NCI-H446 (cell line): ENCODE measurements at regions not wholly inside any gene's neighbourhood (a gene's known extent, or its start where the extent isn't known, plus 50 kb on each side); places are given as distances from the start of the nearest gene placed in this dataset.
"Not testable (repeated sequence)": the region's sequence is repeated elsewhere in the genome, so short reads cannot be mapped to it uniquely, and the experiment has no call there.

Experiments
- DNase-seq, 2 experiments: peaks; one replicate each; lab custom pipeline; 2025; lab: John Stamatoyannopoulos, UW

- DNase-seq: no peak
Measured at GRCh38 chr5:24264547-24264946, 380.2 kb downstream of the CDH10 start.

DNA sequence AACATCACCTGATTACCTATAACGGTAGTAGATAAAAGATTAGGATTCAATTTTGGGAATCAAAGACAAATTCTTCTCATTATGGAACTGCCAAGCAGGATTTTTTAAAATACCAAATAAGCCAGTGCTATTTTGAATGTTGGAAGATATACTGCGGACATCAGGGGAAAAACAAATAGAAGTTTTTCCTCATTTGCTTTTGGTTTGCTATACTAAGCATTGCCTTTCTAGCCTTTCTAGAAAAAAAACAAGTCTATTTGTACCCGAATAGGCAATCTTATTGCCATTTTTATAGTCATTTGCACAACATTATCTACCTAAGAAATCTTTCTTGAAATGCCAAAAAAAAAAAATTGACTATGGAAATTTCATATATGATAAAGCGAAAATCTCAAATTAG is 379.5 kb downstream of the CDH10 start:
- no peak for DNase-seq

GRCh38 chr5:24268482-24269056 is 376.2 kb downstream of the CDH10 start:
- no peak for DNase-seq

GRCh38 chr5:24271702-24272118 is 373.1 kb downstream of the CDH10 start:
- not testable (repeated sequence) for DNase-seq

DNA sequence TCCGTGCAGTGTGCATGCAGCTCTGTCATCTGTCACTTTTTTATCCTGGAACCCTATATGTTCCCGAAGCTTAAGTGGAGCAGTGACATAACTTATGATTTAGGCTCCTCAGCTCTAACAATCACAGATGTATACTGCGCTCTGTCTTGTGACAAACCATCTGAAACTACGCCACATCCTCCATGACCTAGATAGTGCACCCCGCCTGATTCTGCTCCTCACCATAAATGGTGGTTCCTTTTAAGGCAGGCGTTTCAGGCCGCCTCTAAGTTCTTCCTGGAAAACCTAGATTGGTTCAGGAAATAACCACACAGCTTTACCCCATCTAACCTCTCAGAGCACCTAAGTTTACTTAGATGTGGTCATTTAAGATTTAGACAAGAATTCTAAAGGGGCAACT is 372.0 kb downstream of the CDH10 start:
- no peak for DNase-seq

DNA sequence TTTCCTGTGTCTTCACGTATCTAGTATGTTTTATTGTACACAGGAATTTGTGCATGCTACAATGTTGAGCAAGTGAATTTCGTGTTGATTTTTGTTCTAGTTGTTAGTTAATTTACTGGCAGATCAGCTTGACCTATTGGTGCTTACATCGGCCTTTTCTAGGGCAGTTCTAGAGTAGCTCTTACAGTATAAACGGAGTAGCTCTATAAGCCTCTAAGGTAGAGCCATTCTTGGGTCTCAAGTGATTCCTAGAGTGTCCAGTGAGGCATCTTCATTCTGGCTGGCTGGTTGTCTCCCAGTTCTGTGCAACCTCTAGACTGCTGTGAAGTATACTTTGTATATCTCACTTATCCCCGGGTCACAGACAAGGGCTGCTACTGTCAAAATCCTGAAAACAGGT is 364.6 kb downstream of the CDH10 start:
- DNase-seq: no peak

DNA sequence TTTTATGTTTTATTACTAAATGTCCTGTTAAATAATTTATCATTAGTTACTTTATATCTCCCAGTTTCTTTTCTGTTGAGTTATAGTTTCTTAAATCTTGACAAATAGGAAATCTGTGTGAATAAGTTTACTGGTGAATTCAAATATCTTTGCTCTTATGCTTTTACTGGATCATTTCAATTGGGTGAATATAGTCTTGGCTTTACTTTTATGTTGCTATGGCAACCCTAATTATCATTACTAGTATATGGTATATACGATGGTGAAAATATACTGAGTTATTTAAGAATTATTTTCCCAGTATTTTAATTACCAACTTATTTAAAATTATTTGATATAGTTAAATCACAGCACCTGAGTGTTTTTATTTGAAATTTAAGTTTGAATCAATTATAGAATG is 363.0 kb downstream of the CDH10 start:
- no peak for DNase-seq

- DNase-seq: no peak
Measured at GRCh38 chr5:24289582-24290335, 355.0 kb downstream of the CDH10 start.

- no peak for DNase-seq
Measured at GRCh38 chr5:24290536-24290935, 354.2 kb downstream of the CDH10 start.

- no peak for DNase-seq
Measured at GRCh38 chr5:24291916-24292315, 352.9 kb downstream of the CDH10 start.

DNA sequence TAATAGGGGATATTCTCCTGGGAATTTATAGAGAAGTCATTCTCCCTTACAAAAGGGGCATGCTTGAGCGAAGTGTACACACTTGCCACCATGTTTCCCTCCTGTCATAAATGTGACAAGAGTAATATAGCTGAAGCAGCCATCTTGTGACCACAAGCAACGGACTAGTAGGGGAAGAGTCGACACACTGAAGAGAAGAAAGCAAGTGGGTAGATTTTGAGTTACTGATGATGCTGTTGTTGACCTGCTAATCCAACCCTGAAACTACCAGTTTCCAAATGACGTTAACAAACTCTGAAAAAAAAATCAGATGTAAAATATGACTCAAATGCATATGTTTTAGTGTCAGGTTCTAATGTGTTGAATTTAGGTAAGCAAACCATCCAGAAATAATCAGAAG is 350.4 kb downstream of the CDH10 start:
- no peak for DNase-seq

DNA sequence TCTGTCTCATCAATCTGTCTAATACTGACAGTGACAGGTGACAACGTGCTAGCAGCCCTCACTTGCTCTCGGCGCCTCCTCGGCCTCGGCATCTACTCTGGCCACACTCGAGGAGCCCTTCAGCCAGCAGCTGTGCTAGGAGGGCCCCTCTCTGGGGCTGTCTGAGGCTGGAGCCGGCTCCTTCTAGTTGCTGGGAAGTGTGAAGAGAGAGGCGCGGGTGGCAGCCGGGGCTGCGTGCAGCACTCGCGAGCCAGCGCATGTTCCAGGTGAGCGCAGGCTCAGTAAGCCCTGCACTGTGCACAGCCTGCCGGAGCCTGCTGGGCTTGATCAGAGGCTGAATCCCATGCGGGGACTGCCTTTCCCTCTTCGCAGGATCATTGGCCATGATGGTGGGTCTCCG is 330.7 kb downstream of the CDH10 start:
- no peak for DNase-seq

- no peak for DNase-seq
Measured at GRCh38 chr5:24320643-24321042, 324.1 kb downstream of the CDH10 start.

DNA sequence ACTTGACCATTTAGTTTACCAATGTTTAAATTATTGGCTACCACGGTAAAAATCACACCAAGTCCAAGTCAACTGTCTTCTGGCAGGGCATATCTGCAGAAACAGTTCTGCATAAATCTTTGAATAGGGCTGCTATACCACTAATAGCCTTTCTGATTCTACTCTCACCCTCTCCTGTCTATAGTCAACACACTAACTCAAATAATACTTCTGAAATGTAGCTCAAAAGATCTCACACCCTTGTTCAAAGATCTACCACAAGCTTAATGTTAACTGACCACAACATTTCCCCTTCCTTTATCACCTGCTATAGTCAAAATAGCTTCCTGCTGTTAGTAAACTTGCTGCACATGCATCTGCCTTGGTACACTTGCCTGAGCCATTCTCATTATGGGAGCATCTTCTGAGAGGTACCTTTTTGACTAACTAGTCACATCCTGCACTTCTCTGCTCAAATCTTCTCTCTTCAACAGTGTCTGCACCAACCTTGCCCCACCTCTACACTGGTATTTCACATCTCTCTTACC is 319.4 kb downstream of the CDH10 start:
- DNase-seq: no peak

GRCh38 chr5:24331531-24331930 is 313.2 kb downstream of the CDH10 start:
- DNase-seq: peak in 1 of 2 experiments; percentile 42

- peak in 1 of 2 experiments; percentile 16 for DNase-seq
Measured at GRCh38 chr5:24347158-24347557, 297.6 kb downstream of the CDH10 start.

DNA sequence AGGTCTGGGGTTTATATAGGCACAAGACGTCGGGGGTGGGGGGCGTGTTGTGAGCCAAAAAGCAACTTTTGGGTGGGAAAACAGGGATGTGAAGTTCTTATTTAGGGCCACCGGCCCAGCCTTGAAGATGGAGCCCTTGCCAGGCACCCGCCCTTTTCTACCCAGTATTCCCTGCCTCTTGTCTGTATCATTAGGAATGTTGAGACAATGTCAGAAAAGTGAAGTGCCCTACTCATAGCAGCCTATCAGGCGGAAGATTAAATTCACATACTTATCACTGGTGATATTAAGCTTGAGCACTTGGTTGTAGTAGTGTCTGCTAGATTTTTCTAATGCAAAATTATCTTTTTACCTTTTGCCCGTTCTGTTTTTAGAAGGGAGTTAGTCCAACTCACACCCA is 293.5 kb downstream of the CDH10 start:
- DNase-seq: no peak

- DNase-seq: no peak
Measured at GRCh38 chr5:24353016-24353415, 291.8 kb downstream of the CDH10 start.

- DNase-seq: peak in 1 of 2 experiments; percentile 34
Measured at GRCh38 chr5:24353611-24354010, 291.2 kb downstream of the CDH10 start.

DNA sequence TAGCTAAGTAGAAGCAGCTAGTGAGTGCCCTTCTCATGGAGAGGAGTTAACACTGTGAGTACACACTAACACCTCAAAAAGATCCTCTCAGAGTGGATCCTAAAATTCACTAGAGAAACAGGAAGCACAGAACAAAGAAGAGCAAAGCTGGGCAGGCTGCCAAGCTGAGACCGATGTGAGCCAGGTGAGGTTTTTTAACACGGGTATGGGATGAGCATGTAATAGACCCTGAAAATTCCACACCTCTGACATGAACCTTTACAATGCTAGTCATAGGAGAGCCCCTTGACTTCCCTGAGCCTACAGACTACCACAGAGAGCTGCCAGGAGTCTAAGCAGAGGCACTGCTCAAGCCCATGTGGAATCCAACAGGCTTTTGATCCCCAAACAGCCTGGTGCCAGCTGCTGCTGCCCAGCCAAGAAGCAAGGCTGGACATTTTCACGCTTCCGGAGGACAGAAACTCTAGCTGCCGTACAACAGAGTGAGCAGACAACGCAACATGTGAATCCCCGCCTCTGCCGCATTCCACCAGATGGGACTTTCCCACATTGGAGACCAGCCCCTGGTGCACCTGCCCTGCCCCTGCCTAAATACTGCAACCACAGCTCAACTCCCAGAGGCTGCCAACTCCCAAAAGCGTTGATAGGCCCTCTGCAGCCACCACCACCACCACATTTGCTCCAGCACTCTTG is 280.8 kb downstream of the CDH10 start:
- DNase-seq: no peak

DNA sequence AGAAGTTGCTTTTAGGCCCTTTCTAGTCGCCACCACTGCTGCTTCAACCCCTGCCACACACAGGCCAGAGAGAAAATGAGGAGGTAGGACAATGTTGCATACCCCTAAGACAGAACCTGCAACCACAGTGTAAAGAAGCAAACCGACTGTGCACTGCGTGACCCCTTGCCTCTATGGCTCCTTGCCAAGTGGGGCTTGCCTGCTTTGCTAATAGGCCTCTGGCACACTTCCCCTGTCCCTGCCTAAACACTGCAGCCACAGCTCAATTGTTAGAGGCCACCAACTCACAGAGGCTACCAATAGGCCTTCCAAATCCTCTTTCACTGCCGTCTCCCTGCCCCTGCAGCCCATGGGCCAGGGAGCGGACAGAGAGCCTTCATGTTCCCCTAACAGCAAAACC is 280.1 kb downstream of the CDH10 start:
- peak in 1 of 2 experiments; percentile 30 for DNase-seq

DNA sequence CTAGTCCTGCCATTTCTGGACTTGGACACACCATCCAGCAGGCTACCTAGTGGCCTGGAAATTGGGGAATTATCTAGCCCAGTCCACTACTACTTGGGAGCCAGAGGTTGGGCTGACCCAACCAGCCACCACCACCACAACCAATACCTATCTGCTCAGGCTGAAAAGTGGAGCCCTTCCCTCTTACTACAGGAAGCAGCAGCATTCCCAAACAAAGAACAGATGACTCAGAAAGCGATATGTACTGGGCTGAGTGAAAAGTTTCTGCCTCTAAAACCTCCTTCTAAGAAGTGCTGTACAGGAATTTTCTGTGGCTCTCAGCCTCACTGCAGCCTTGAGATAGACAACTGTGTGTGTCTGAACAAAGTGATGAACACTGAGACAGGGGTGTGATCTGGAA is 279.4 kb downstream of the CDH10 start:
- DNase-seq: no peak

DNA sequence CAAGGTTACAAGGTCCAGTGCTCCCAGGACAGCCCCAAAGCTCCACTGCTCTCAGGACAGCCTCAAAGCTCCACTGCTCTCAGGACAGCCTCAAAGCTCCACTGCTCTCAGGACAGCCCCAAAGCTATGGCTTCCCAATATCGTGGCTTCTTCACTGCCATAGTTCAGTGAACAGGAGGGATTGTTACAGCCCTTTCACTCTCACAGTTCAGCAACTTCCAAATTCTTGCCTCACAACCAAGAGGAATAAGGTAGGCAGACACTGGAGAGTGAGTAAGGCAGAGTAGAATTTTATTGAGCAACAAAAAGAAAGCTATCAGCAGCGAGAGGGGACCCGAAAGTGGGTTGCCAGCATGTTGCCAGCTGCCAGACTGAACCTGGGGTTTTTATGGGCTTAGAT is 277.6 kb downstream of the CDH10 start:
- DNase-seq: no peak
